ENCODE measurements at regions not wholly inside any gene's neighbourhood (a gene's known extent, or its start where the extent isn't known, plus 50 kb on each side); places are given as distances from the start of the nearest gene placed in this dataset.

DNA sequence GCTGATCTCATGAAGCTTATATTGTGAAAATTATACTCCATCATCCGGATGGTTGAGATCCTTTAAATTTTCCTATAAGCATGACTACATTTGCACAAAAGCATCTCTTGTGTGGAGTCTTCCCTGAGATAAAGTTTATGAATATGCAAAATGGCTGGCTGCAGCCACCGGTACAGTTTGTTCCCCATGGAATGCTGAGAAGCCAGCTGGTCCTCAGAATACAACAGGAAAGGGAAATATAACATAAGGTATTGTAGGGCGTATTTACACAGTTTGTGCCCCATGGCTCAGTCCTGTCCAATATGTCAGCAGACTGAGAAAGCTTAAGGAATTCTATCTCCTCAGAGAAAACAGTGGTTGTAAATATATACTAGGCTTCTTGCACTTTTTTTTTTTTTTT, 468.6 kb downstream of the CNTN6 start:
- no peak for DNase-seq

DNA sequence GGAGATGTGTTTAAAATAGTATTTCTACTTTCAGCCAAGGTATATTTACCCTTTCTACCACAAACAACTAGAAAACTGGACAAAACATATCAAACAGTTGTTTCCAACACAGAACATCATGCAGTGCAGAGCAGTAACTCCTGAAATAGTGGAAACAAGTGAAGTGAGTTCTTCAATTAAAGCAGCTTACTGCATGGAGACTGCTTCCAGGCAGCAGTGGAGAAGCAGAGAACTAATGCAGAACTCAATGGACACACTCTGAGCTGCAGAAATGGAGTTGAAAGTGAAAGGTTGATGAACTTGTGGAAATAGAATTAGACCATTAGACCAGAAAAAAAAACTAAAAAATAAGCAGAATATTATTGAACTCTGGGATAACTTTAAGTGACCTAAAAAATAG, 478.9 kb downstream of the CNTN6 start:
- DNase-seq, result no peak

DNA sequence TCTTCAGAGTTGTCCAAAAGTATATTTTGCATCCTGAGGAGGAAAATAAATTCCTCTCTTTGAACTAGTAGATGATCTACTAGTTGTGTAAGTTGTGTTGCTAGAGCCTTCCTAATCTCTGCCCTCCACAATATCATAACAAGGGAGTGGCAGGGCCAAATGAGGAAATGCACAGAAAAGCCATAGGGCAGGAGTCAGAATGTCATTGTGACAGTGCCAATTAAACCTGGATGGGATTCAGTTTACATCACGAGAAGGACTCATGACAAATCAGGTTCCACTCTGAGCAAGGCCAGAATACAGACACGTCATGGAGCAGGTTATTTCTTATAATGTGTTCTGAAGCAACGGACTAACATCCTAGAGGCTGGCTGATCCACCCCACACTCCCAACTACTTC, 483.2 kb downstream of the CNTN6 start:
- no peak for DNase-seq

DNA sequence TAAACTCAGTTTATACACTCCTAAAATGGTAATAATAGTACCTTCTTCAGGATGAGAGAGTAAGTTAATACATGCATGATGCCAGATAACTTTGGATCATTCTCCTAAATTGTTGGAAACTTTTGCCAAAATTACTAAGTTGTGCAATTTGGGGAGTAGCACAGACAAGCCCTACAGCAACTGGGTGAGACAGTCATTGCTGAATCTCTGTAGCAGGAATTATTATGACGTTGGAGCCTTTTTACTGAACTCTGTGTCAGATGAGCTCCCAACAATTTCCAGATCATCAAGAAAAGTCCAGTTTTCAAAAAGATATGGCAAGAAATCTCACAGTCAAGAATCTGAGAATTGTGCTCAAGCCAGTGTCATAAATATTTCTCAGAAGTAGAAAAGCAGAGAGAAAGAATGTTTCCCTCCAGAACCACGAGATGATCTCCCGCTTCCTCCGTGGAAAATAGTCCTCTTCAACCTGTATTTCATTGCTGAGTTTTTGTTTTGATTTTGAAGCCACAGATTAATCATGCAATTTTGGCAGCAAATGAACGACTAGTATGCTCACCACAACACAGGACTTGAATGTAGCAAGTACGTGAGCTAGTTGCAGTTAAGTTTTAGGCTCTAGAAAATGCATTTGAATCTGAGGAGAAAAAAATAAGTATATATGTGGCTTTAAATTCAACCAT, 485.4 kb downstream of the CNTN6 start:
- DNase-seq, result no peak

DNA sequence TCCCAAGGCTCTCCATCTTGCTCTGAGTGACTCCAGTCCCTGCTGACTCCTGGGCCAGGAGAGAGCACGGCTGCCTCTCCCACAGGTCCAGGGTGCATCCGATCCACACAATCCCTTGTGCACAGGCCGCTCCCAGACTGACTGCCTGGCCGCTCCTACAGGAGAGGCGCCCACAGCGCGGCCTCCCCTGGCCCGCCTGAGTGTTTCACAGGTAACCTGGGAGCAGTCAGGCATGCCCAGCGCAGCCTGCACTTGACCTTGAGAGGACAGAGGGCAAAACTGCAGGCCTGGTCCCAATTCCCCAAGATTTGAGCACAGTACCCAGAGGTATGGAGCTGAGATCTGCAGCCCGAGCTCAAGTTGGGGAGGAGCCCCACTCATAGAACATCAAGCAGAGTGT, 490.2 kb downstream of the CNTN6 start:
- DNase-seq, result no peak

DNA sequence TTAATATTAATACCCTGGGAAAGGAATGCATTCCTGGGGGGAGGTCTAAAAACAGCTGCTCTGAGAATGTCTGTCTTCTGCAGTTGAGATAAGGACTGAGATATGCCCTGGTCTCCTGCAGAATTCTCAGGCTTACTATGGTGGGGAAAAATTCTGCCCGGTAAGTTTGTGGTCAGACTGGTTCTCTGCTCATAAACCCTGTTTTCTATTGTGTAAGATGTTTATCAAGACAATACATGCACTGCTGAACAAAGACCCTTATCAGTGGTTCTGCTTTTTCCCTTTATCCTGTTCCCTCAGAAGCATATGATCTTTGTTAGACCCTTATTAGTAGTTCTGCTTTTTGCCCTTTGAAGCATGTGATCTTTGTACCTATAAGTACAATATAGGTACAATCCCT, 494.6 kb downstream of the CNTN6 start:
- no peak for DNase-seq

DNA sequence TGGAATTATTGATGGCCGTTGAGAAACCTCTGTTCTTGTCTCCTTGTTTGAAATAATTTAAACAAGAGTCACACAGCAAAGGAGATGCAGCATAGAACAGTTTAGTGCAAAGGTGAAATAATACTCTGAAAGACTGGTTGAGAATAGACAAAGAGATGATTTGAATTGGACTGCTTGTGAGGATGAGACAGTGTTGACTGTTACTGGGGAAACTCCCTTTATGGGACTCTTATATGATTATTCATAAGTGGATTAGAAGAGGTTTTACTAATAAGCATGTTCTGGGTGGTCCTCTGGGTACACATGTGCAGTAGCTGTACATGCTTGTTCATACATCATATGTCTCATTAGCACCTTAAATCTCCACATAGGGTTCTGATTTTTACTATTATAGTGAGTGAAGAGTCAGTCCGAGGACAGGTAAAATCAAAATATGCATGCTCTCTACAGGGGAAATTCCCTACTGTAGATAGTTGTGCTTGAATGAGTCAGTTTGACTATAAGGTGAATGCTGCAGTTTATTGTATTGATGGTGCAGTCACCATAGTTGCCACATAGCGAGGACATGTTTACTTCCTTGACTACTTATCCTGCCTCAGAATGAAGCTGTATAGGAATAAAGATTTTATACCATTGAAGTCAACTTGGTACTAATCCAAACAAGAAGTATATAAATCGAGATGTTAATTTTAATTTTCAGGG, 498.7 kb downstream of the CNTN6 start:
- no peak for DNase-seq

DNA sequence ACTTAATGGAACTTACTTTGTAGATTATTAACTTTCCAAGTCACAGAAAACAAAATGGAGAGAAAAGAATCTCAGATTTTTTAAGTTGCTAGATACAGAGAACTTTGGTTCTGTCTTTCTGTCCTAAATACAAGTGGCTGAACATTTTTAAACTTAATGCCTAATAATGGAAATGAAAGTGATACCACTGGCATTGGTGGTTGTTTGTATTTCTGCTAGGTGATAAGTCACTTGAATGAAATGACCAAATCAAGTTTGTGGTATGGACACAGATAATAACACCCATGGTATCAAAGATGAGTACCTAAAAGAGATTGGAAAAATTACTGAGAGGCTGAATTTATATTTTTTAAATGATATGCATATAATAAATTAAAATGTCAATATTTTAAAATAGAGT, 502.1 kb downstream of the CNTN6 start:
- no peak for DNase-seq

DNA sequence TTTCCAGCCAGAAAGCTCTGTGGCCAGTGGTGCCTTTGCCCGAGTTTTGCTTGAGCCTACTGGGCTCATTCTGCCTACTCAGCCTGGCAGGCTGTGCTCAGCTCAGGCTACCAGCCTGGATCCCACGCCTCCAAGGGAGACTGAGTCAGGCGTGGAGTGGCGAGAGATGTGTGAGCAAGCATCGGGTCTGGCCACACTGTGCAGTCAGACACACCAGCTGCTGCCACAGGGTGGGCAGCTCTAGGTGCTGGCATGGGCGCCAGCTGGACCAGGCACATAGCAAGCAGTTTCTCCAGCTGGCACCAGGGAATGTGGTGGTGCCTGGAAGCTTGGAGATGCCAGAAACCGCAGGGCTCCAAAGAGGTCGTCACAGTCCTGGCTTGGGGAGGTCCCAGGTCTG, 498.5 kb upstream of the CNTN4 start:
- no peak for DNase-seq

DNA sequence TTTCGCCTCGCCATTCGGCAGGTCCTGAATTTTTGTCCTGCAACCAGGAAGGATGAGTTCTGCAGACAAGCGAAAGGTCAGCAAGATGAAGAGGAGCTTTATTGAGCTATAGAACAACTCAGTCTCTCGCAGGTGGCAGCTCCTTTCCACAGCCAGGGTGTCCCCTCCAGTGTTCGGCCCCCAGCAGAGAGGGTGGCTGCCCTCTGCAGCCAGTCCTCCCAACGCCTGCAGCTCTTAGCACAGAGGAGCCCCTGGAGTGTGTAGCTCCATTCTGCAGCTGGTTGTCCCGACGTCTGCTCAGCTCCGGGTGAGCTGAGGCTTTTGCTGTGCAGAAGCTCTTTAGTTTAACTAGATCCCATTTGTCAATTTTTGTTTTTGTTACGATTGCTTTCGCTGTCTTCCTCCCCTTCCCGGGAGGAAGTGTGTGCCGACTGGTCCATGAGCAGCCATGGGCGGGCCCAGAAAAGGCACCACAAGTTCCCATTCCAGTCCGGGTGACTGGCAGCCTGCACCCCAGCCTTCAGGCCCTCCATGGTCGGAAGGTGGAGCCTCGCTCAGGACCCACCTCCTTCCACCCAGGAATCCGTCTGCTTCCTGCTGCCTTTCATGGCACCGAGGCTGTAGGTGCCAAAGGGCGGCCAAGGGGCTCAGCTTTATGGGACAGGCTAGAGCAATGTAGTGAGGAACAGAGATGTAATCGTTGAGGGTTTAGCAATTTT, 497.8 kb upstream of the CNTN4 start:
- DNase-seq, result no peak

DNA sequence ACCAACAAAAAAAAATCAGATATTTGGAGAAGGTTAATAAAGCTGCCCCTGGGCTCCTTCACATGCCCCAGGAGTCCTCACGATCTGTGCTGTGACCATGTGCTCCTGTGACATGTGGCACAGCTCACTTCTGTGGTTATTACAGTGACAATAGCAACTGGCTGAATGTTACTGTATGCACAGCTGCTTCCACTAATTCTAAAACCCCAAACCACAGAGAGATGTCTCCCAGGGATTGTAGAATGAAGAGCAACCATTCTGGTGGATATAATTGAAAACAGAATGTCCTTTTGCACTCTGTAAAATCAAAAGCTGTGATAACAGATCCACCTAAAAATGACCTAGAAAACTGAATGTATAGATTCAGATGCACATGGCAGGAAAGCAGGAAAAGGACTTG, 489.2 kb upstream of the CNTN4 start:
- DNase-seq, result peak; percentile 41

DNA sequence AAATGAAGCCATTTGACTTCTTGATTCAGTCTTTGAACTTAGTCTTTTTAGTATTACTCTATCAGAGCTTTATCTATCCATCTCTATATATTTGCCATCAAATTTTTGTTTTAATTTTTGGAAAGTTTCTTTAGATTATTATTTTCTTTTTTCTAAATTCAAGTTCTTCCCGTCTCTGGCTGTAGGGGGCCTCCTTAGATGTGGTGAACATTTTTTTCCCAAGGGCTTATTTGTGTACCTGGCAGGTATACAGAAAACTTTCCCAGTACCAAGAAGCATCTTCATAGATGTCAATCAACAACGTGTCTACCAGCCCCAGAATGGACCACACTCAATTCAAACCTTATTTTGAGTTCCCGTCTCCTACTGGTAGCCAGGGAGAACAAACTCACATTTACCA, 486.8 kb upstream of the CNTN4 start:
- no peak for DNase-seq

DNA sequence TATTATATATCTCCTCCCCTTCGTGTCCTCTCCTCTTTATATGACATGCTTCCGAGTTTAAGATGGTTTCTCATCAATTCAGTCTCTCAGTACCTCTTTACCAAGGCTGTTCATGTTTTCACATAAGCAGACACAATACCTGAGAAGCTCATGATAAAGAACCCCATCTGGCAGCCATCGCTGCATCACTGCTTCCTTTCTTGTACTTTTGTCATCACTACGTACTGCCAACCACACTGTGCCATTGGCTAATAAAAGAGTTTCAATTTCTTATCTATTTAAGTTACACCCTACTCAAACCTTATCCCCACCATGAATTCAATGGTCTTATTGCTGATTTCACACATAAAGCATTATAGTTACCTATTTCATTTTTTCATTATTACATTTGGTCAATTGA, 484.7 kb upstream of the CNTN4 start:
- DNase-seq, result no peak

DNA sequence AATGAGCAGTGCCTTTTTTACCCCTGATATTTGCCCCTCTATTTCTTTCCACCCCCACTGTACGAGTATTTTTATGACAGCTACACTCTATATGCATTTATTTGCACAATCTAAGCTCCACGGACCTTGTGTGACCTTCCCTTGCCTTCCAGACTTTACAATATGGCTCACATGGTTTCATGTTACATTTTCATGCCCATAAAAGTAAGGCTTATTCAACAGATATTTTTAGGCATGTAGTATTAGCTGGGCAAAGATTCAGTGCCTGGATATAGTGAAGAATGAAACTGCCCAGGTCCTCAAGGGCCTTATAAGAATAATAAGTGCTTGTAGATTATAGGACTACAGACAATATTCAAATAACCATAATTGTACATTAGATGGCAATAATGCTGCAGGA, 481.9 kb upstream of the CNTN4 start:
- no peak for DNase-seq

DNA sequence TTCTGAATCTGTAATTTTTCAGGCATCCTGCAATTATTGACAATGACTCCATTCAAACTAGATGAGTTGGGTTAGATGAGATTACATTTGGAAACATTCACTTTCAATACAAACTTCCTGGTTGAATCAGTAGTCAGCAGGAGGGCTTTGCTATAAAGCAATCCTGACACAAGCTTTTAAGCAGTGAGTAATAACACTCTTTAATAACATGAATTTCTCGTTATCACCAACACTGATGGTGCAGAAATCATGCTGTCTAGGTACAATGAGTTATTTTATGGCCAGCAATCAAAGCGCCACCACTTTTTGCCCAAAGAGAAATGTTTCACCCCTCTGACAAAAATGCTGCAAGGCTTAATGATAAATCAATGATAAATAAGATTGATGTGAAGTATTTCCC, 474.8 kb upstream of the CNTN4 start:
- no peak for DNase-seq

DNA sequence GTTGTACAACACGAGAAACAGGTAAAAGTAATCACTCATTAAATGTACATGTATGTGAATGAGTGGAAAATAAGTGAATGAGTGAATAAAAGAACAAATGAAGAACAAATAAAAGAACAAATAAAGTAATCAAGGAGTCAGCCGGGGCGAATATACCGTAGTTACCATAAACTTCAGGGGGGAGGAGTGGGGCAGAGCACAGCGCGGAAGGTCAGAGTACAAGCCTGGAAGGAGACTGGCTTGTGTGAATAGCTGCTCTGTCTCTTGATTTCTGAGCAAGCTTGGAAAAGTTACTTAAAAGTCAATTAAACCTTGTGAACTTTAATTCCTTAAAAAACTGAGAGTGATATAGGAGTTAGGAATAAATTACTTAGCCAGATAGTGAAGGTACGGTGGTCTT, 466.5 kb upstream of the CNTN4 start:
- no peak for DNase-seq

DNA sequence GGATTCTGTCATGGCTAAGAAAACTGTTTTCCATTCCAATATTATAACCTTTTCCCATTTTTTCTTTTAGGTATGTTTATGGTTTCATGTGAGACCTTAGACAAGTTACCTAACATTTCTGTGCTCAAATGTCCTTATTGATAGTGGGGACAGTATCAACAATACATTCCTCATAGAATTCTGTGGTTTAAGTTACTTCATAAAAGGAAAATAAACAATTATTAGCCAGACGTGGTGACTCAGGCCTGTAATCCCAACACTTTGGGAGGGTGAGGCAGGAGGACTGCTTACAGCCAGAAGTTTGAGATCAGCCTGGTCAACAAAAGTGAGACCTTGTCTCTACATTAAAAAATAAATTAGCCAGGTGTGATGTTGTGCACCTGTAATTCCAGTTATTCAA, 436.8 kb upstream of the CNTN4 start:
- no peak for DNase-seq

DNA sequence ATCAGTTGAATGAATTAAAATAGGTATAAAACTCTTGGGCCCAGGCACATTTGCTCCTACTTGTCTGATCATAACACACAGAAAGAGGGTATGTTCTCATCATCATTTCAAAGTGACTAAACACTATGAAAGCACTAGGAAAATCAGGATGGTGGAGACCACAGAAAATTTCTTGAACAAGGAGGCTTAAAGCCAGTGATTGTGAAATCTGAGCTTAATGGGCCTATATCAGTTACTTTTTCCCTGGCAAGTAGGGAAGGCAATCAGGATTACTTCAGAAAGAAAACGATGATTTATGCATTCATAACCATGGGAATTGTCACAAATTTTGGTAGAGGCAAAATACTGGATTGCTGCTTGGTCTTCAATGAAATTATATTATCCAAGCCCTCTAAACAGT, 434.4 kb upstream of the CNTN4 start:
- DNase-seq, result no peak

DNA sequence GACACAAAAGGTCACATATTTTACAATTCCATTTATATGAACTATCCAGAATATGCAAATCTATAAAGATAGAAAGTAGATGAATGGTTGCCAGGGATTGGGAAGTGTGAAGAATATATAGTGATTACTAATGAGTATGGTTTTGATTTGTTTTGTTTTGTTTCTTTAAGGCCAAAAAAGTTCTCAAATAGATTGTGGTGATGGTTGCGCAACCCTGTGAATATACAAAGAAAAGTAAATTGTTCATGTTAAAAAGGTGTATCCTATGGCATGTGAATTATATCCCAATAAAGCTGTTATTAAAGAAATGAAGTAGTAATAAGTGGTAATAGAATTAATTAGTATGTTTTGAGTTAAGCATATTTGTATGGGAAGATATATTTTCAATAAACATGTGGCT, 431.8 kb upstream of the CNTN4 start:
- DNase-seq, result no peak

DNA sequence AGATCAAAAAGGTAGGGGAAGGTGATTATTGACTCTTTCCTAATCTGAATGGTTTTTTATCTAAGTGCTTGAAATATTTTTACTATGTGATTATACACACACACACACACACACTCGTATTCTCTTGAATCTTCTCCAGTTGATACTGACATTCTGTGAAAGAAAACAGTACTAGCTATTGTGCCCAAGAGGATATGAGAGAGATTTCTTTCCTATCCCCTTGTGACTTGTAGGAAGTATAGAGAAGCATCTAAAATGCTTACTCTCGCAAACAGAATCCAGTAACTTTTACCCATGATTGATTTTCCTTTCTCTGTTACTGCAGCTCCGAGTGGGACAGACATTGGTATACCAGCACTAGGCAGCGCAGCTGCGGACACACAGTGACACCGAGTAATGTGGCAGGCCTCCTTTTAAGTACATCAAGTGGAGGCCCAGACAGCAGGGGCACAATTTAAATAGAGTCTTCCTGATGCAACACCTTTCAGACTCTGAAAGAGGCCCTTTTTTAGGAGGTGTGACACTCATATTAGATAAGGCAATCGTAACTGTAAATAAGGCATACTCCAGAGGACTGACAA, 421.0 kb upstream of the CNTN4 start:
- DNase-seq, result no peak

DNA sequence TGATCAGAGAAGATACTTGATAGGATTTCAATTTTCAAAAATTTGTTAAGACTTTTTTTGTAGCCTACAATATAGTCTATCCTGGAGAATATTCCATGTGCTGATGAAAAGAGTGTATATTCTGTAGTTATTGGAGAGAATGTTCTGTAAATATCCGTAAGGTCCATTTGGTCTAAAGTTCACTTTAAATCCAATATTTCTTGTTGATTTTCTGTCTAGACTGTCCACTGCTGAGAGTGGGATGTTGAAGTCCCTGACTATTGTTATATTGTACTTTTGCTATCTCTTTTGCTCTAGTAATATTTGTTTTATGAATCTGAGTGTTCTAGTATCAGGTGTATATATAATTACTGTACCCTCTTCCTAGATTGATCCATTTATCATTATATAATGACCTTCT, 406.2 kb upstream of the CNTN4 start:
- no peak for DNase-seq

DNA sequence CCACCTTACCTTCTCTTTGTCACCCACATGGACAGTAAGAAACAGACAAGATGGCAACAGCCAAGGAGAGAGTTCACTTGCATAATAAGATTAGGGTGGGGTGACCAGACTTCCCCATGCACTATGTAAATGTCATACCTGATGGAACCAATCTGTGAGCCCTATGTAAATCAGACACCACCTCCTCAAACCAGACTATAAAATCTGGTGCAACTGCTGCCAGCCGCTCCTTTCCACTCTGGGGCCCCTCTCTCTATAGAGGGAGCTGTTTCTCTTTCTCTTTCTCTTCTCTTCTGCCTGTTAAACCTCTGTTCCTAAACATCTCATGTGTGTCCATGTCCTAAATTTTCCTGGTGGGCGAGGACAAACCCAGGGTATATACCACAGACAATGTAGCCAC, 405.5 kb upstream of the CNTN4 start:
- DNase-seq, result no peak

DNA sequence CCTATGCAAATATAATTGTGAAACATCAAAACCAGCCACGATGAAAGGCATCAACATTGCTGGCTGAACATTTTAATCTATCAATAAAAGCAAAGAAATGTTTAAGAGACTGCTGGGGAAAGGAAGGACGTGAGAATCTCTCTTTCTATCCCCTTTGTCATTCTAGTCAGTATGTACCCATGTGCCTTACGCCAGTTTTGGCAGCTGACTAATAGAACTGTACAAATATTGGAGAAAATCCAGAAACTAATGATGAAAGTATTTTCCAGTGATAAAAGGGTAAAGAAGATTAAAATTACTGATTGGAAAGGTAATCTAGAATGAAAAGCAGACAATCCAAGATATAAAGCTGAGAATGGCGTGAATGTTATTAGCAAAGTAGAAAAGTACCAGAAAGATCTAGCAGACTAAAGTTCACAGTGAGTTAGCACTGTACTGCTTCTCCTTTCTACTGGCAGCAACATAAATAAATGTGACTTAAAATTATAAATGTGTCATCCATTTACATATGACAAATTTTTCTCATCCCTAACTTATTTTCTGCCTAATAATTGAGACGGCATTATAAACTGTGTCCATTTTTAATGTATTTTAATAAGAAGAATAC, 401.9 kb upstream of the CNTN4 start:
- DNase-seq, result no peak
